ENCODE measurements at regions not wholly inside any gene's neighbourhood (a gene's known extent, or its start where the extent isn't known, plus 50 kb on each side); places are given as distances from the start of the nearest gene placed in this dataset.

GRCh38 chr5:145682197-145682899, 152.8 kb downstream of the PRELID2 start:
- no peaks in the 10 kb centered on the region for H3K9me3 Mint-ChIP-seq (ENCODE audit: unreplicated experiment)
- H3K27ac Mint-ChIP-seq (ENCODE audit: unreplicated experiment) = no peak overlapping the region
- H3K4me3 Mint-ChIP-seq (ENCODE audit: unreplicated experiment) = no peak overlapping the region
- no peak for TF ChIP-seq CTCF (IDR thresholded peaks at IDR 0.05)
- H3K4me1 Mint-ChIP-seq (ENCODE audit: unreplicated experiment) = peaks cover 13% of the 10 kb centered on the region
- DNase-seq (ENCODE audit: extremely low spot score, unreplicated experiment) = no peak
- H3K36me3 Mint-ChIP-seq (ENCODE audit: unreplicated experiment) = no peaks in the 10 kb centered on the region
- no peaks in the 10 kb centered on the region for H3K27me3 Mint-ChIP-seq (ENCODE audit: unreplicated experiment)

GRCh38 chr5:145681686-145682085, 153.5 kb downstream of the PRELID2 start:
- Mint-ChIP-seq H3K4me3 (ENCODE audit: unreplicated experiment) (no peak overlapping the region), H3K27ac (ENCODE audit: unreplicated experiment) (no peak overlapping the region), H3K27me3 (ENCODE audit: unreplicated experiment) (no peaks in the 10 kb centered on the region), H3K4me1 (ENCODE audit: unreplicated experiment) (peaks cover 13% of the 10 kb centered on the region), H3K36me3 (ENCODE audit: unreplicated experiment) (no peaks in the 10 kb centered on the region), H3K9me3 (ENCODE audit: unreplicated experiment) (no peaks in the 10 kb centered on the region)
- peak; percentile 74 for TF ChIP-seq CTCF (IDR thresholded peaks at IDR 0.05)
- no peak for DNase-seq (ENCODE audit: extremely low spot score, unreplicated experiment)

GRCh38 chr5:145681216-145681615, 153.9 kb downstream of the PRELID2 start:
- TF ChIP-seq CTCF (IDR thresholded peaks at IDR 0.05) = no peak
- no peaks in the 10 kb centered on the region for H3K36me3 Mint-ChIP-seq (ENCODE audit: unreplicated experiment)
- no peak for DNase-seq (ENCODE audit: extremely low spot score, unreplicated experiment)
- H3K27ac Mint-ChIP-seq (ENCODE audit: unreplicated experiment) = no peak overlapping the region
- no peaks in the 10 kb centered on the region for H3K9me3 Mint-ChIP-seq (ENCODE audit: unreplicated experiment)
- H3K27me3 Mint-ChIP-seq (ENCODE audit: unreplicated experiment) = no peaks in the 10 kb centered on the region
- H3K4me1 Mint-ChIP-seq (ENCODE audit: unreplicated experiment) = peaks cover 13% of the 10 kb centered on the region
- no peak overlapping the region for H3K4me3 Mint-ChIP-seq (ENCODE audit: unreplicated experiment)

GRCh38 chr5:145680767-145681166, 154.4 kb downstream of the PRELID2 start:
- Mint-ChIP-seq H3K4me3 (ENCODE audit: unreplicated experiment) (no peak overlapping the region), H3K27me3 (ENCODE audit: unreplicated experiment) (no peaks in the 10 kb centered on the region), H3K4me1 (ENCODE audit: unreplicated experiment) (peaks cover 13% of the 10 kb centered on the region), H3K9me3 (ENCODE audit: unreplicated experiment) (no peaks in the 10 kb centered on the region), H3K27ac (ENCODE audit: unreplicated experiment) (no peak overlapping the region), H3K36me3 (ENCODE audit: unreplicated experiment) (no peaks in the 10 kb centered on the region)
- no peak for DNase-seq (ENCODE audit: extremely low spot score, unreplicated experiment)
- no peak for TF ChIP-seq CTCF (IDR thresholded peaks at IDR 0.05)

- no peak overlapping the region for H3K4me3 Mint-ChIP-seq (ENCODE audit: unreplicated experiment)
Measured at GRCh38 chr5:145680169-145680568, 155.0 kb downstream of the PRELID2 start.

More at GRCh38 chr5:145680169-145680568, 155.0 kb downstream of the PRELID2 start:
- Mint-ChIP-seq H3K9me3 (ENCODE audit: unreplicated experiment) (no peaks in the 10 kb centered on the region), H3K4me1 (ENCODE audit: unreplicated experiment) (peaks cover 13% of the 10 kb centered on the region), H3K27ac (ENCODE audit: unreplicated experiment) (no peak overlapping the region), H3K36me3 (ENCODE audit: unreplicated experiment) (no peaks in the 10 kb centered on the region), H3K27me3 (ENCODE audit: unreplicated experiment) (no peaks in the 10 kb centered on the region)
- no peak for TF ChIP-seq CTCF (IDR thresholded peaks at IDR 0.05)
- DNase-seq (ENCODE audit: extremely low spot score, unreplicated experiment) = no peak
